PC-9 (cell line): ENCODE measurements at regions not wholly inside any gene's neighbourhood (a gene's known extent, or its start where the extent isn't known, plus 50 kb on each side); places are given as distances from the start of the nearest gene placed in this dataset.

Source experiments
- EZH2 ChIP-seq: fragments of 200-600 bp; sonication (generic); IDR thresholded peaks from 2 replicates; pipeline ENCODE4 v1.8.0; 2017; ENCODE audit warnings: antibody characterized with exemption, low read depth
- TF ChIP-seq, protein P1 (sequence below): fragments of 200-600 bp; sonication (generic); conservative IDR thresholded peaks from 2 replicates; pipeline ENCODE4 v1.6.1; 2017; ENCODE audit warnings: mixed run types, antibody characterized with exemption, mild to moderate bottlenecking, moderate library complexity

DNA sequence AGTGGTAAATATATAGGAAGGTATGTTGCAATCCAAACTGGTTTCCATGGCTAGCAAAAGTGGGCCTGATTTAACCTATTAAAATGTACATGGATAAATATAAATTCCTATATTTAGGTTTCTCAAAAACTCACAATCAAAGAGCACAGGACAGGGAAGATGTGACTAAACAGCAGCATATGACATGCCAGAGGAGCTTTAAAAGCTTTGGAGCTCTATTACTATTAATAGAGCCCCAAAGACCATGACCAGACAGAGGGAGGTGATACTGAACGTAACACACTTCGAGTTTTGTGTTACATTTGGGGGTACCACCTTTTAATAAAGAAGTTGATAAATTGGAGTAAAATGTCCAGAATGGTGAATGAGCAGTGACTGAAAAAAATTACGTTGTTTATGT lies 179.5 kb upstream of the SLC14A2 start:
- TF ChIP-seq, protein P1, sequence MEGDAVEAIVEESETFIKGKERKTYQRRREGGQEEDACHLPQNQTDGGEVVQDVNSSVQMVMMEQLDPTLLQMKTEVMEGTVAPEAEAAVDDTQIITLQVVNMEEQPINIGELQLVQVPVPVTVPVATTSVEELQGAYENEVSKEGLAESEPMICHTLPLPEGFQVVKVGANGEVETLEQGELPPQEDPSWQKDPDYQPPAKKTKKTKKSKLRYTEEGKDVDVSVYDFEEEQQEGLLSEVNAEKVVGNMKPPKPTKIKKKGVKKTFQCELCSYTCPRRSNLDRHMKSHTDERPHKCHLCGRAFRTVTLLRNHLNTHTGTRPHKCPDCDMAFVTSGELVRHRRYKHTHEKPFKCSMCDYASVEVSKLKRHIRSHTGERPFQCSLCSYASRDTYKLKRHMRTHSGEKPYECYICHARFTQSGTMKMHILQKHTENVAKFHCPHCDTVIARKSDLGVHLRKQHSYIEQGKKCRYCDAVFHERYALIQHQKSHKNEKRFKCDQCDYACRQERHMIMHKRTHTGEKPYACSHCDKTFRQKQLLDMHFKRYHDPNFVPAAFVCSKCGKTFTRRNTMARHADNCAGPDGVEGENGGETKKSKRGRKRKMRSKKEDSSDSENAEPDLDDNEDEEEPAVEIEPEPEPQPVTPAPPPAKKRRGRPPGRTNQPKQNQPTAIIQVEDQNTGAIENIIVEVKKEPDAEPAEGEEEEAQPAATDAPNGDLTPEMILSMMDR = no peak
- TF ChIP-seq EZH2 = no peak
